MM.1S (cell line): ENCODE measurements at regions not wholly inside any gene's neighbourhood (a gene's known extent, or its start where the extent isn't known, plus 50 kb on each side); places are given as distances from the start of the nearest gene placed in this dataset.

Experiments used
- DNase-seq: peaks from one replicate; pipeline ENCODE4 v3.0.0-alpha.2; 2015
- H2AFZ ChIP-seq: fragments of 300-600 bp; sonication (generic); 2 replicates; pipeline ENCODE4 v1.6.0; 2016; ENCODE audit warnings: antibody characterized with exemption, low read length
- H3F3A ChIP-seq: fragments of 300-600 bp; sonication (generic); 2 replicates; pipeline ENCODE4 v1.6.1; 2016; ENCODE audit warnings: mild to moderate bottlenecking, antibody characterized with exemption, low read length, moderate library complexity, mixed read lengths; ENCODE audit not compliant: insufficient read depth
- H3K27ac ChIP-seq: fragments of 300-600 bp; sonication (generic); 2 replicates; pipeline ENCODE4 v1.5.1; 2016; ENCODE audit warnings: mild to moderate bottlenecking, low read length
- H3K27me3 ChIP-seq: fragments of 300-600 bp; sonication (generic); replicated peaks from 2 replicates; pipeline ENCODE4 v1.6.0; 2016; ENCODE audit warnings: low read length; ENCODE audit not compliant: insufficient read depth
- H3K36me3 ChIP-seq: fragments of 300-600 bp; sonication (generic); replicated peaks from 2 replicates; pipeline ENCODE4 v1.6.1; 2016; ENCODE audit warnings: mild to moderate bottlenecking, low read length, mixed read lengths; ENCODE audit not compliant: insufficient read depth
- H3K4me1 ChIP-seq: fragments of 300-600 bp; sonication (generic); 2 replicates; pipeline ENCODE4 v1.6.1; 2016; ENCODE audit warnings: low read length, mixed read lengths
- H3K4me2 ChIP-seq: fragments of 300-600 bp; sonication (generic); 2 replicates; pipeline ENCODE4 v1.6.0; 2016; ENCODE audit warnings: low read depth, low read length
- H3K4me3 ChIP-seq: fragments of 300-600 bp; sonication (generic); 2 replicates; pipeline ENCODE4 v1.5.1; 2016; ENCODE audit warnings: low read length, mixed read lengths
- H3K79me2 ChIP-seq: fragments of 300-600 bp; sonication (generic); 2 replicates; pipeline ENCODE4 v1.6.1; 2016; ENCODE audit warnings: mixed run types, low read length, mixed read lengths
- H3K9ac ChIP-seq: fragments of 300-600 bp; sonication (generic); 2 replicates; pipeline ENCODE4 v1.6.1; 2016; ENCODE audit warnings: low read length, mixed read lengths
- H3K9me2 ChIP-seq: fragments of 300-600 bp; sonication (generic); replicated peaks from 2 replicates; pipeline ENCODE4 v1.6.1; 2016; ENCODE audit warnings: mild to moderate bottlenecking, low read length, mixed read lengths; ENCODE audit not compliant: insufficient read depth
- H3K9me3 ChIP-seq: fragments of 300-600 bp; sonication (generic); replicated peaks from 2 replicates; pipeline ENCODE4 v1.6.1; 2016; ENCODE audit warnings: mild to moderate bottlenecking, low read length, mixed read lengths; ENCODE audit not compliant: insufficient read depth
- H4K20me1 ChIP-seq: fragments of 300-600 bp; sonication (generic); 2 replicates; pipeline ENCODE4 v1.6.1; 2016; ENCODE audit warnings: mild to moderate bottlenecking, low read length, moderate library complexity, mixed read lengths; ENCODE audit not compliant: insufficient read depth
- EZH2 ChIP-seq: fragments of 300-600 bp; sonication (generic); optimal IDR thresholded peaks from 2 replicates; pipeline ENCODE3; 2017; ENCODE audit warnings: low read depth, mild to moderate bottlenecking, antibody characterized with exemption, low read length, mixed read lengths
- EZH2phosphoT487 ChIP-seq: fragments of 300-600 bp; sonication (generic); IDR thresholded peaks from 2 replicates; pipeline ENCODE4 v1.6.1; 2018; ENCODE audit warnings: antibody characterized with exemption, low read length
- TF ChIP-seq, protein P1 (sequence below): fragments of 300-600 bp; sonication (generic); IDR thresholded peaks from 2 replicates; pipeline ENCODE4 v1.5.1; 2016; ENCODE audit warnings: antibody characterized with exemption, low read length, mixed read lengths

DNA sequence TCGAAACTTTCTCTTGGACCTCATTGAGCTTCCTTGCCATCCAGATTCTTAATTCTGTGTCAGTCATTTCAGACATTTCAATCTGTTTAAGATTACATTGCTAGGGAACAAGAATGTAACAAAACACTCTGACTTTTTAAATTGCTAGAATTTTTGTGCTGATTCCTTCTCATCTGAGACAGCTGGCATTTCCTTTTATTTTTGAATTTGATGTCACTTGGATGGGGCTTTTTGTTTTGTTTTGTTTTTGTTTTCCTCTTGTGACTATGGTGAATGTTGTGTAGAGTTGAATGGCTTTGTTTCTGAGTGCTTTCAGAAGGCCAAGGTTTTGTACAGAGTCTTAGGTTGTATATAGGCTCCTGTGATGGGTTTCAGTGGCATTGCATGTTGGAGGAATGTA lies 1129.3 kb downstream of the NAALADL2 start:
- Histone ChIP-seq H3K4me1 (no peaks in the 10 kb centered on the region), H3F3A (no peaks in the 10 kb centered on the region), H4K20me1 (no peaks in the 10 kb centered on the region), H3K9me3 (no peaks in the 10 kb centered on the region), H3K36me3 (no peaks in the 10 kb centered on the region), H2AFZ (no peak overlapping the region), H3K9me2 (no peaks in the 10 kb centered on the region), H3K9ac (no peak overlapping the region), H3K27ac (no peak overlapping the region), H3K79me2 (no peaks in the 10 kb centered on the region), H3K4me2 (no peak overlapping the region), H3K27me3 (no peaks in the 10 kb centered on the region), H3K4me3 (no peak overlapping the region)
- TF ChIP-seq EZH2 (no peak), EZH2phosphoT487 (no peak)
- TF ChIP-seq, protein P1, sequence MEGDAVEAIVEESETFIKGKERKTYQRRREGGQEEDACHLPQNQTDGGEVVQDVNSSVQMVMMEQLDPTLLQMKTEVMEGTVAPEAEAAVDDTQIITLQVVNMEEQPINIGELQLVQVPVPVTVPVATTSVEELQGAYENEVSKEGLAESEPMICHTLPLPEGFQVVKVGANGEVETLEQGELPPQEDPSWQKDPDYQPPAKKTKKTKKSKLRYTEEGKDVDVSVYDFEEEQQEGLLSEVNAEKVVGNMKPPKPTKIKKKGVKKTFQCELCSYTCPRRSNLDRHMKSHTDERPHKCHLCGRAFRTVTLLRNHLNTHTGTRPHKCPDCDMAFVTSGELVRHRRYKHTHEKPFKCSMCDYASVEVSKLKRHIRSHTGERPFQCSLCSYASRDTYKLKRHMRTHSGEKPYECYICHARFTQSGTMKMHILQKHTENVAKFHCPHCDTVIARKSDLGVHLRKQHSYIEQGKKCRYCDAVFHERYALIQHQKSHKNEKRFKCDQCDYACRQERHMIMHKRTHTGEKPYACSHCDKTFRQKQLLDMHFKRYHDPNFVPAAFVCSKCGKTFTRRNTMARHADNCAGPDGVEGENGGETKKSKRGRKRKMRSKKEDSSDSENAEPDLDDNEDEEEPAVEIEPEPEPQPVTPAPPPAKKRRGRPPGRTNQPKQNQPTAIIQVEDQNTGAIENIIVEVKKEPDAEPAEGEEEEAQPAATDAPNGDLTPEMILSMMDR: no peak
- no peak for DNase-seq

DNA sequence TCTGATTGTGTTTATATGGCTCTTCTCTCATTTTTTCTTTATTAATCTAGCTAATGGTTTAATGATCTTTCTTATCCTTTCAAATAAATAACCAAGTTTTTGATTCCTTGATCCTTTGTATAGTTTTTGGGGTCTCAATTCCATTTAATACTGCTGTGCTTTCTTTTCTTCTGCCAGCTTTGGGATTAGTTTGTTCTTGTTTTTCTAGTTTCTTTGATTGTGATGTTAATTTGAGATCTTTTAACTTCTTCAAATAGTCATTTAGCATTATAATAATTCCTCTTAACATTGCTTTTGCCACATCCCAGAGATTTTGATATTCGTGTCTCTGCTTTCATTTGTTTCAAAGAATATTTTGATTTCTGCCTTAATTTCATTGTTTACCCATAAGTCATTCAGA lies 1126.6 kb downstream of the NAALADL2 start:
- Histone ChIP-seq H4K20me1 (no peaks in the 10 kb centered on the region), H3K9ac (no peak overlapping the region), H3K4me1 (no peaks in the 10 kb centered on the region), H3K36me3 (no peaks in the 10 kb centered on the region), H2AFZ (no peak overlapping the region), H3K27ac (no peak overlapping the region), H3K4me3 (no peak overlapping the region), H3K4me2 (no peak overlapping the region), H3K79me2 (no peaks in the 10 kb centered on the region), H3F3A (no peaks in the 10 kb centered on the region), H3K27me3 (no peaks in the 10 kb centered on the region), H3K9me2 (no peaks in the 10 kb centered on the region), H3K9me3 (no peaks in the 10 kb centered on the region)
- no peak for DNase-seq
- TF ChIP-seq EZH2phosphoT487: no peak
- TF ChIP-seq EZH2: no peak

DNA sequence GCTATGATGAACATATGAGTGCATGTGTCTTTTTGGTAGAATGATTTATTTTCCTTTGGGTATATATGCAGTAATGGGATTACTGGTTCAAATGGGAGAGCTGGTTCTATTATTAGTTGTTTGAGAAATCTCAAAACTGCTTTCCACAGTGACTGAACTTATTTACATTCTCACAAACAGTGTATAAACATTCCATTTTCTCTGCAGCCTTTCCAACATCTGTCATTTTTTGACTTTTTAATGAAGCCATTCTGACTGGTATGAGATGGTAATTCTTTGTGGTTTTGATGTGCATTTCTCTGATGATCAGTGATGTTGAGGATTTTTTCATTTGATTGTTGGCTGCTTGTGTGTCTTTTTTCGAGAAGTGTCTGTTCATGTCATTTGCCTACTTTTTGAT lies 1124.2 kb downstream of the NAALADL2 start:
- Histone ChIP-seq H3K36me3 (no peaks in the 10 kb centered on the region), H3K9me2 (no peaks in the 10 kb centered on the region), H3K27ac (no peak overlapping the region), H3K27me3 (no peaks in the 10 kb centered on the region), H3K4me3 (no peak overlapping the region), H3F3A (no peaks in the 10 kb centered on the region), H4K20me1 (no peaks in the 10 kb centered on the region), H3K4me2 (no peak overlapping the region), H3K79me2 (no peaks in the 10 kb centered on the region), H3K9ac (no peak overlapping the region), H2AFZ (no peak overlapping the region), H3K9me3 (no peaks in the 10 kb centered on the region), H3K4me1 (no peaks in the 10 kb centered on the region)
- DNase-seq: no peak
- TF ChIP-seq EZH2phosphoT487 (no peak), EZH2 (no peak)
- TF ChIP-seq, protein P1: no peak

DNA sequence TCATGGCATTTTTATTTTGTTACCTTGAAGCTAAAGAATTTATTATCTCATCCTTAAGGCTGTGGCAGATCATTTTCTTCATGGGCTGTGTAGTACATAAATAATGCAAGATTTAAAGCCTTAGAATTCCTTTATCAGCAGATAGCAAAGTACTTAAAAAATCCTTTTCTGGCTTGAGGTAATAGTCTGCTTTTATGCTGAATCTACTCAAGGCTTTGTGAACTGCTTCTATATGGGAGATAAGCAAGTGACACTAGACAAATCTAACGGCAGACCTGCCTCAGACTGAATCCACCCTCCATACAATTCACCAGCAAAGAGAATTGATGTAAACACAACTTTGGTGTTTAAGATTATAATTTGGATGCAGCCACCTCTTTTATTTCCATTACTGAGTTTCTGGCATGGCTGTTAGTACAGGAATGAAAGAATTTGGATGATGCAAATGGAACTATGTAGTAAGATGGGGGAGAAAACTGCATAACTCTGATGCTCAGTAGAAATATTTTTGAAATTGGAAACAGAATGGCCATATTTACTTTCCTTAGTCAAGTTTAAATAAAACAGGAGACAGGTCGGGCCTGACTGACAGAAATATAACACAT lies 1121.5 kb downstream of the NAALADL2 start:
- Histone ChIP-seq H3F3A (no peaks in the 10 kb centered on the region), H3K4me2 (no peak overlapping the region), H3K9ac (no peak overlapping the region), H3K9me3 (no peaks in the 10 kb centered on the region), H3K4me1 (no peaks in the 10 kb centered on the region), H3K79me2 (no peaks in the 10 kb centered on the region), H2AFZ (no peak overlapping the region), H3K4me3 (no peak overlapping the region), H3K27ac (no peak overlapping the region), H3K27me3 (no peaks in the 10 kb centered on the region), H3K36me3 (no peaks in the 10 kb centered on the region), H4K20me1 (no peaks in the 10 kb centered on the region), H3K9me2 (no peaks in the 10 kb centered on the region)
- no peak for DNase-seq
- TF ChIP-seq, protein P1: no peak
- TF ChIP-seq EZH2 (no peak), EZH2phosphoT487 (no peak)
